Loucy (cell line): ENCODE measurements at regions not wholly inside any gene's neighbourhood (a gene's known extent, or its start where the extent isn't known, plus 50 kb on each side); places are given as distances from the start of the nearest gene placed in this dataset.

Experiments used
- H2AFZ ChIP-seq: fragments of 200-600 bp; sonication (generic); 2 replicates; pipeline ENCODE4 v1.6.0; 2016; ENCODE audit warnings: antibody characterized with exemption, mild to moderate bottlenecking, low read length, moderate library complexity
- H3F3A ChIP-seq: fragments of 200-600 bp; 2 replicates; pipeline ENCODE4 v1.6.0; 2016; ENCODE audit warnings: antibody characterized with exemption, low read depth, mild to moderate bottlenecking
- H3K27me3 ChIP-seq: fragments of 200-600 bp; sonication (generic); 2 replicates; pipeline ENCODE4 v1.6.1; 2014; ENCODE audit warnings: low read length, mild to moderate bottlenecking; ENCODE audit not compliant: insufficient read depth, poor library complexity, severe bottlenecking
- H3K36me3 ChIP-seq: fragments of 200-600 bp; sonication (generic); 2 replicates; pipeline ENCODE4 v1.6.1; 2016; ENCODE audit warnings: low read length; ENCODE audit not compliant: insufficient read depth
- H3K4me1 ChIP-seq: fragments of 200-600 bp; sonication (generic); 2 replicates; pipeline ENCODE4 v1.5.1; 2014; ENCODE audit warnings: low read length, mild to moderate bottlenecking; ENCODE audit not compliant: insufficient read depth, poor library complexity, severe bottlenecking
- H3K4me2 ChIP-seq: fragments of 200-600 bp; sonication (generic); 2 replicates; pipeline ENCODE4 v1.6.0; 2014; ENCODE audit warnings: antibody characterized with exemption, low read length, low read depth, mild to moderate bottlenecking; ENCODE audit not compliant: poor library complexity, severe bottlenecking
- H3K4me3 ChIP-seq: fragments of 200-600 bp; sonication (generic); 2 replicates; pipeline ENCODE4 v1.5.1; 2014; ENCODE audit warnings: low read length, mild to moderate bottlenecking, mixed read lengths; ENCODE audit not compliant: poor library complexity, severe bottlenecking
- H3K79me2 ChIP-seq: fragments of 200-600 bp; sonication (generic); 2 replicates; pipeline ENCODE4 v1.6.1; 2014; ENCODE audit warnings: low read length; ENCODE audit not compliant: insufficient read depth
- H3K9ac ChIP-seq: fragments of 200-600 bp; sonication (generic); 2 replicates; pipeline ENCODE4 v1.6.0; 2014; ENCODE audit warnings: mild to moderate bottlenecking, low read depth, low read length, moderate library complexity; ENCODE audit not compliant: poor library complexity, severe bottlenecking
- H3K9me2 ChIP-seq: fragments of 200-600 bp; sonication (generic); replicated peaks from 2 replicates; pipeline ENCODE4 v1.6.1; 2016; ENCODE audit warnings: low read depth, low read length, mixed read lengths
- H3K9me3 ChIP-seq: fragments of 200-600 bp; sonication (generic); 2 replicates; pipeline ENCODE4 v1.6.1; 2014; ENCODE audit warnings: mild to moderate bottlenecking, antibody characterized with exemption, low read length, low read depth; ENCODE audit not compliant: insufficient read depth
- H4K20me1 ChIP-seq: fragments of 200-600 bp; sonication (generic); 2 replicates; pipeline ENCODE4 v1.6.0; 2014; ENCODE audit warnings: antibody characterized with exemption, low read length, mild to moderate bottlenecking; ENCODE audit not compliant: insufficient read depth, poor library complexity, severe bottlenecking
- CTCF ChIP-seq: fragments of 200-600 bp; sonication (generic); conservative IDR thresholded peaks from 2 replicates; pipeline ENCODE4 v1.5.1; 2014; ENCODE audit warnings: mild to moderate bottlenecking, antibody characterized with exemption, low read length
- EZH2phosphoT487 ChIP-seq: fragments of 200-600 bp; IDR thresholded peaks from 2 replicates; pipeline ENCODE4 v1.6.1; 2018; ENCODE audit warnings: antibody characterized with exemption, mild to moderate bottlenecking, moderate library complexity, borderline replicate concordance

- no peaks in the 10 kb centered on the region for H3K4me1 ChIP-seq
- H3K36me3 ChIP-seq, result no peaks in the 10 kb centered on the region
- H4K20me1 ChIP-seq, result no peaks in the 10 kb centered on the region
- no peaks in the 10 kb centered on the region for H3F3A ChIP-seq
- H3K27me3 ChIP-seq, result no peaks in the 10 kb centered on the region
- no peaks in the 10 kb centered on the region for H3K79me2 ChIP-seq
- H3K4me3 ChIP-seq, result no peak overlapping the region
- H3K9me2 ChIP-seq, result no peaks in the 10 kb centered on the region
- no peak overlapping the region for H2AFZ ChIP-seq
- TF ChIP-seq EZH2phosphoT487, result no peak
- TF ChIP-seq CTCF, result no peak
- no peak overlapping the region for H3K9ac ChIP-seq
- H3K4me2 ChIP-seq, result no peak overlapping the region
- no peaks in the 10 kb centered on the region for H3K9me3 ChIP-seq
Measured at GRCh38 chr4:58602731-58603359, 1492.7 kb upstream of the IGFBP7 start.

- Histone ChIP-seq H3K36me3 (no peaks in the 10 kb centered on the region), H4K20me1 (no peaks in the 10 kb centered on the region), H3K27me3 (no peaks in the 10 kb centered on the region), H3K9me2 (no peaks in the 10 kb centered on the region), H3K9me3 (no peaks in the 10 kb centered on the region), H3F3A (no peaks in the 10 kb centered on the region), H3K4me1 (no peaks in the 10 kb centered on the region), H3K4me3 (no peak overlapping the region), H3K9ac (no peak overlapping the region), H2AFZ (no peak overlapping the region), H3K4me2 (no peak overlapping the region), H3K79me2 (no peaks in the 10 kb centered on the region)
- no peak for TF ChIP-seq EZH2phosphoT487
- TF ChIP-seq CTCF, result no peak
Measured at GRCh38 chr4:58602022-58602421, 1491.8 kb upstream of the IGFBP7 start.

GRCh38 chr4:58600290-58600689 lies 1490.1 kb upstream of the IGFBP7 start:
- H3K9ac ChIP-seq, result no peak overlapping the region
- H3K36me3 ChIP-seq, result no peaks in the 10 kb centered on the region
- H2AFZ ChIP-seq, result no peak overlapping the region
- H3K9me3 ChIP-seq, result no peaks in the 10 kb centered on the region
- no peaks in the 10 kb centered on the region for H3K79me2 ChIP-seq
- no peak overlapping the region for H3K4me2 ChIP-seq
- no peaks in the 10 kb centered on the region for H3F3A ChIP-seq
- H4K20me1 ChIP-seq, result no peaks in the 10 kb centered on the region
- no peak overlapping the region for H3K4me3 ChIP-seq
- no peaks in the 10 kb centered on the region for H3K27me3 ChIP-seq
- no peaks in the 10 kb centered on the region for H3K9me2 ChIP-seq
- H3K4me1 ChIP-seq, result no peaks in the 10 kb centered on the region
- TF ChIP-seq EZH2phosphoT487 (no peak), CTCF (no peak)
